DMS53 treated with DMSO at 0.1 percent for 48 hours (cell line): ENCODE measurements at regions not wholly inside any gene's neighbourhood (a gene's known extent, or its start where the extent isn't known, plus 50 kb on each side); places are given as distances from the start of the nearest gene placed in this dataset.

Experiments used
- DNase-seq: peaks from one replicate; lab custom pipeline; 2025; ENCODE audit not compliant: unreplicated experiment; lab: John Stamatoyannopoulos, UW

DNA sequence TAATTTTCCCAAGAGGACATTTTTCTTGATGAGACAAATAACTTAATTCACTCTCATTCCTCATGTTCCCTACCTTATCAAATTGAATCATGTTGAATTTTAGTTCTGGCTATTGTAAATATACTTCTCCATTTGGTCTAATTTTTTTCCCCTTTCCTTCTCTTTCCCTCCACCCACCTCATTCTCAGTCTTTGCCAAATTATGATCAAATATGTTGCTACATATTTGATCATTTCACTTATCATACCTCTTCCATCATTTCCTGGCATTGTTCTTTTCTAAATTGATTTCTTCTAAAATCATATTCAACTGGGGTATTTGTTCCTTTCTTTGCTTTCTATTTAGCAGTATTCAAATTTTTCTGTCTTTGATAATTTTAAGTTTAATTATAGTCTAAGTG, 52.3 kb downstream of the HDGFL1 start:
- no peak for DNase-seq

DNA sequence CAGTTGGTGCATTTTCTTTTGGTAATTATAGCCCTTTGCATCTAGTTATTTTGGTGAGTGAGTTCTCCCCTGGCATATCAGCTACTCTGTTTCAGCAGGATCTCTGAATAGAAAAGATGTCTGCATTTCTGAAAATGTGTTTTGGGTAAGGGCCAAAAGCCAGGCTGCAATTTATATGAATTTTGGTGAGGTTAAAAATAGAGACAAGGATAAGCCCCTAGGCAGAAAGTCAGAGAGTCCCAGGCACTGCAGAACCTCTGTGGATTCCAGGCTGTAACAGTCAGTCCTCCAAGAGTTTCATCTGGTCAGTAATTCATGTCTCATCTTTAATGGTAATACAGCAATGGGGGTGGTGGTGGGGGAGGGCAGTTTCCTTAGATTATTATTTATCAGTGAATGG, 53.0 kb downstream of the HDGFL1 start:
- DNase-seq, result no peak

DNA sequence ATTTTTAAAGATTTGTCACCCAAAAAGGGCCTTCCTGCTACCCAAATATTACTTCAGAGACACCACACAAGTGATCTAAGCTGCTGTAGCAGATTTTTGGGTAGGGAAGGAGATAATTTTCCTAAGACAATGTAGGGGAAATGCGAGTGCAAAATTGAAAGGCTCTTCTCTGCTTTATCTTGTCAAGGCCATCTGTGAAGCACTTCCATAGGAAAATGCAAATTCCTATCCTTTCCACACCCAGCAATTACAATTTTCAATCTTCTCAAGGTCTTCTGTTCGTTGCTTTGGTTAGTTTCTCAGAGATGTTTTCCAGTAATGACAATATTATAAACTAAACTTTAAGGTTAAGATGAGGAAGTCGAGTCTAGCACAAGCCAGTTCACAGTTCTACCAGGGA, 53.4 kb downstream of the HDGFL1 start:
- no peak for DNase-seq

DNA sequence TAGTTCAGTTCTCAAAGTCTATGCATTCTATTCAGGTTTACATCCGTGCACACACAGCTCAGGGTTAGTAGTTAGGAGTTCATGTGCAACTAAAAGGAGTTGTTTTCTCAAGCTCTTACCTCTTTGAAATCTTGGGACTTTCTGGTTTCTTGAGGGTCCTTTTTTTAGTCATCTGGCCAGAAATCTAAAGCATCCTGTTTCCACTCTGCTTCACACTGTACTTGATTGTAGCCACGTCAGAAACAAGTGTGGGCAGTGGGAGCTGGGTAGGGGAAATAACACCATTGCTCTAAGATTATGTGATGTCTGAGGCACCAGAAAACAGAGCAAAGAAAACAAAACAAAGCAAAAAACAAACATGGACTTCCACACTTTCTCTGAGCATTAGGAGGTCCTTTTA, 58.3 kb downstream of the HDGFL1 start:
- DNase-seq, result no peak

DNA sequence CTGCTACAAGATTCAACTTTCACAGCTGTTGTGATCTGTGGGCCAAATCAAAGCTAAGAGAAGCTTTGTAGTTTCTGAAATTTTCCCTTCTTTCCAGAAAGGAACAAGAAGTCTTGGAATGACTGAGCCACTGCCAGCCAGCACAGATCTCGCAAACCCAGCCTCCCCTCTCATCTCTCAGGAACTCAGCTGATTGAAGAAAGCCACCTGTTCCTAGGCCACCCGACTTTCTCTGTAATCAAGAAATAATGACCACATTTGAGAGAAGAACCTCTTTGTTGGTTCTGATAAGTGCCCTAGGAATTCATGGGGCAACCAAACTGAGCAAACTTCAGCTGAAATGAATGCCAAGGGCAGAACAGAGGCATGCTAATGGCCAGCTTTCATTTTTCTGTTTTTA, 61.7 kb downstream of the HDGFL1 start:
- no peak for DNase-seq

DNA sequence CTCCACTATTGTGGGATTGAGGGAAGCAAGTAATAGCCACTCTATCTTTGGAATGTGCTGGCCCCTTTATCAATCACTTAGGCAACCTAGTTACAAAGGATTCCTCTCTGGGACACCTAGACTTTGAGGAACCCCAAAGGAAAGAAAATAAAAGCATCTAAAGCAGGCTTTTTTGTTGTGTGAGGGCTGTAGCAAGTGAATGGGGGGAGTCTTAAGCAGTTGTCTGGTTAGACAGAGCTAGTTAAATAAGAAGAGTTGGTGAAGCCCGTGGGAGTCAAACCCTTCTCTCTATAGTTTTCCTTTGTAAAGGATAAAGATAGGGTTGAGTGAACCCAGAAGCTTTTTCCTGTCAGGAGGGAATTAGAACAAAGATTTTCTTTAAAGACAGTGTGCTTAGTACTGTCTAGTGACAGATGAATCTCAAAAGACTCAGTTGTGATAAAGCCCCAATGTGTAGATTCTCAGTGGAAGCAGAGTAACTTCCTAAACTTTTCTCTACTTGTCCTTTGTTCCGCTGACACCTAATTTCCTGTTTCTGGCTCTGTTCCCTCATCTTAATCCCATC, 63.3 kb downstream of the HDGFL1 start:
- DNase-seq, result no peak

DNA sequence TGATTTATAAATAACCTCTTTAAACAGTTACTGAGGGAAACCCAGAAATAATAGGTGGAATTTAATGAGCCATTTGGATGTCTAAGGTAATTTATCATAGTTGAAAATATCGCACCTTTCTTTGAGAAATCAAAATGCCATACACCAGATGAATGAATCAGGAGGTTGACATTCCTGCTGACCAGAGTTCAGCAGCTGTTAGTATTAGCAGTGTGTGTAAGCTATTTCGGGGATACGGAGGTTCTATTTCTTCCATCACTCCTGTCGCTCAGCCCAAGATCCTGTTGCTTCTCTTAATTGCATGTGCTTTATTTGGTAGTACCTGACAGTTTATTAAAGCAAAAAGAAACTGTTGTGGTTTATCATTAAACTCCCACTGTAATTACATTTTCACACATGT, 67.1 kb downstream of the HDGFL1 start:
- DNase-seq, result no peak

DNA sequence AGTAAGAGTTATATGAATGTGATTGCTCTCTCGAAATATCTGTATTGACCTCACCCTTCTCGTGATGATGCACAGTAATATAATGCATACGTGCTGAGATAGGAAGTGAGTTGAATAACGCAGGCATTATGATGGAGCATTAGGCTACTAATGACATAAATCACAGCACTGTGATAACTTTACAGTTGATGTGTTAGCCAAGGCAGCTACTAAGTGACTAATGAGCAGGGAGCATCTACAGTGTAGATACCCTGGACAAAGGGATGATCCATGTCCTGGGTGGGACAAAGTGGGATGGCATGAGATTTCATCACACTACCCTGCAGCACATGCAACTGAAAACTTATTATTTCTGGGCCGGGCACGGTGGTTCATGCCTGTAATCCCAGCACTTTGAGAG, 68.4 kb downstream of the HDGFL1 start:
- no peak for DNase-seq

DNA sequence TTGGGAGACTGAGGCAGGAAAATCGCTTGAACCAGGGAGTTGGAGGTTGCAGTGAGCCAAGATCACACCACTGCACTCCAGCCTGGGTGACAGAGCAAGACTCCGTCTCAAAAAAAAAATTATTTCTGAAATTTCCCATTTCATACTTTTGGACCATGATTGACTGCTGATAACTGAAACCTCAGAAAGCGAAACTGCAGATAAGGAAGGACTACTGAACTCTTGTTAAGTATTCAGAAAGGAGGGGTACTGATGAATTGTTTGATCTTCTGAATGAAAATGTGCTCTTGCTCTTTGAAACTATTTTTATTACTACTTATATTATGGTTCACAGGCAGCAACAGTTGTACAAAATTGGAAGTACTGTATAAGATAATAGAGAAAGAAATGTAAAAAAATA, 69.0 kb downstream of the HDGFL1 start:
- DNase-seq, result no peak

DNA sequence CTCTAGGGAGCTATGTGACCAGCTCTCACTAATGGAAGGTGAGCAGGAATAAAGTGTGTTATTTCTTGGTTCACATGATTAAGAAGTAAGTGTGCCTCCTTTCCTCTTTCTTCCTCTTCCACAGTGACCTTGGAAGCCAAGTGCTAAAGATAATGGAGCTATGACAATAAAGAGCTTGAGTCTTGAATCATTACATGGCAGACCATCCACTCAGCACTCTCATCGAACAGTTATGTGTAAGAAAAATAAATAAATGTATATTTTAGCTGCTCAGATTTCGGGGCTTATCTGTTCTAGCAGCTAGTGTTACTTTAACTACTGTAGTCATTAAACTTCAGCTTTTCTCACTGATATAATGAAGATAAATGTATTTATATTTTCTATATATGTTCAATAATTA, 72.9 kb downstream of the HDGFL1 start:
- no peak for DNase-seq

DNA sequence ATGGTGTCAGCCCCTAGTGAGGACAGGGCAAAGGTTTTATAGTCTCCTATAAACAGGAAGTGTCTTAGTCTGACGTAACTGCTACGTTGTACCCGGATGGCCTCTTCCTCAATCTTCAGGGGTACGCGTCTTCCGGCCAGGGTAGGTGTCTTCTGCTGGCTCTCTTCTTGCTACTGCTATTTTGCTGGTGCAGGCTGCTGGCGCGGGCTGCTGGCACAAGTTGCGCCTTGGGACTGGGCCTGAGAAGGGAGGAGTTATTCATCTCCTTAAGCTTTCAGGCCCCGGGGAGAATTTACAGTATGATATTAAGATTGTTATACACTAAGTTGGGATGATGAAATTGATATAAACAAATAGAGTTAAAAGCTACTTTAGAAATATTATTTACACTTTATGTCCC, 74.4 kb downstream of the HDGFL1 start:
- DNase-seq, result no peak

DNA sequence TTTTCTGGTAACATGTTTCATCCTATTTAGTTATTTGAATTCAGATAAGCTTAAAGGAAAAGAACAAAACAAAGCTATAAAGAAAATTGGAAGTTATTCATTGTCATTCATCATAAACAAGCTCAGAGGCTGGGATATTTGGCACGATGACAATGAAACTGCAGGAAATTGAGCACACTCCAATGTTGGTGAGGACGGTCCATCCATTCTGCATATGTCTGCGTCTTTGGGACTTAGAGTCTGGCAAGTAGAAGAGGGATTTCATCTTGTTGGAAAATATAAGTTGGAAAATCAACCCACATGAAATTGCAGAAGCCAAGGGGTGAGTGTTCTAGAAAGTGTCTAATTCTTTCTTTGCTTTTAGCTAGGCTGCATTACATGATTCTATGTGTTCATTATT, 78.4 kb downstream of the HDGFL1 start:
- no peak for DNase-seq

DNA sequence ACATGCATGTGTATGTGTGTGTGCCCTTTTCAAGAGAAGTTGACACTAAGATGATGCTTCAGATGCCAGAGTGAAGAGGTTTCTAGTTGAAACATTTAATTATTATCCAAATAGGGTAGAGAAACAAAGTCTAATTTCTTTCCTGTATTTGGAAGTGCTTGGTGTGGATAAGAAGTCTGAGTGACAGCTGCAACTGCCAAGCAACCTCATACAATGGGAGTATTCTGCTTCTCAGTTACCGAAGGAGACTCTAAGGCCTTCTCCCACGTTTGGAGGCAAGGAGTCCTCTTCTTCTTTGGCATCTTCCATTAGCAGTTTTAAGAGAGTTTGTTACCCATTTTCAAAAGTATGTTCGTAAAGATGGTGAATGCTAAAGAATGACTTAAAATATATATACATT, 82.4 kb downstream of the HDGFL1 start:
- DNase-seq, result no peak

DNA sequence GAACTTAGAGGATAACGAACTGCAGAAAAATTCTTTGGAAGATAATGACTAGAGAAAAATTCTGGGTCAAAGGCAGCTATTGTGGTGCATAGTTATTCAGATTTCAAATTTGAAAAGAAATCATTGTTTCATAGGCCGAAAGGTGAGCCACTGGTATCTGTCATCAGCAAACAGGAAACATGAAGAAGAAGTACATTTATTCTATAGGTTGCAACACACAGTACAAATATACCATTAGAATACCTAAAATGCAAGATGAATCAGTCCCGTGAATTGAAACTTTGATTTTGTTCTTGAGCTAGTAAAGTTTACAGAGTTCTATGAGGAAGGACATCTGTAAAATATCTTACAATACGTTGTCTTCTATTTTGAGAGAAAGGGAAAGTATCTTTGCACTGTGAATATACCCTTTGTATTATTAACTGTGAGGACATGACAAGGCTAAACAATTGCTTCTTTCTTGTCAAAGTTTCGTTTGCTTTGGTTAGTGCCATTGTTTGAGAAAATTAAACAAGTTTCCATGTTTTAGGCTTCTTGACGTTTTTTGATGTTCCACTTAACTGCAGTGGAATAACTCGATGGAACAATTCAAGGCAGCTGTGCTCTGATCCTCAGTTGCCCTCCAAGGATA, 84.7 kb downstream of the HDGFL1 start:
- no peak for DNase-seq

DNA sequence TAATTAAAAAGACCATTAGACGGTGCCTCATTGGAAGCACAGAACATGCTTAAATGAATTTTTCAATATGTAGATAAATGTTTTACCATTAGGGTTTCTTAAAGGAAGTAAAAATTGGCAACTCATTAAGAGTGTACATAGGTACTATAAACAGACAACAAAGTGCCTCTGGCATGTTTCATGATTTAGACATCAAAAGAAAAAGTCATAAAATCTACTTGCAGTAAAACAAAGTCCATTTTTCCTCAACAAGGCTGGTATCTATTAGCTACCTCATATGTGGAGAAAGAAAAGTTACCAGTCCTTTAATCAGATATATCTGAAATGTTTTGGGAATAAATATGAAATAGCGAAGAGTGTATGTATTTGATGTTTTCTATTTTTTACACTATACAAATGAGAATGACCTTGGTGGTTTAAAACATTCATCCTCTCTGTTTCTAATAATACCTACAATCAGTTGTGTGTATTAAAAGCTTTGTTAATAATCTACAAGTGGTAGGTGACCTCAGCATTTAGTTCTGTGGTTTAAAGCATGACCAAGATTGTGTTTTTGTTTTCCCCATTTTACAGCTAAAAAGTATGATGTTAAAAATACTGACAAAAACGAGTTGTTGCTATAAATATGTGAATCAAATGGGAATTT, 87.5 kb downstream of the HDGFL1 start:
- no peak for DNase-seq

DNA sequence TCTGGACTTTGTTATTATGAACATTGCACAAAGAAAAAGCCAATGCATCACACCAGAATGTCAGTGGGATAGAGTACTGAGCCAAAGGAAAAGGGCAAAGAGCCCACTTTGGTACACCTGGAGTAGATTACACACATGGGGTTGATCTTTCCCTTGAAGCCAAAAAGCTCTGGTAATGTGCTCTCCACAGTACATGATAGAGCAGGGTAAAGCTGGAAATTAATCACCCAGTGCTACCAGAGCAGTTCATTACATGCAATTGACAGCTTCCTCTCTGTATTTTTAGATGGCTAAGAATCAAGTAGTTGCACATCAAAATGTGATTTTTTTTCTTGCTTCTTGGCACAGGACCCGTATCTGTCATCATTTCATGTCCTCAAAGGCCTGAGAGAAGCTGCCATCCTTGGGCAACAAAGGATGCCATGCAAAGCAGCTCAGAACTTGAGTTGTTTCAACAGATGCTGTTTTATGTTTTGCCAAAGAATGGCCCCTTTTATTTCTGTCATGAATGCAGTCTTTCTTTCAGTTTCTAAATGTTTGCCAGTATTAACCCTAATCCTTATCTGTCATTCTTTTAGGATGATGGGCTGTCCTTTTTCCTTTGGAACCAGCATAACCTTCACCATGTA, 88.1 kb downstream of the HDGFL1 start:
- DNase-seq, result no peak

DNA sequence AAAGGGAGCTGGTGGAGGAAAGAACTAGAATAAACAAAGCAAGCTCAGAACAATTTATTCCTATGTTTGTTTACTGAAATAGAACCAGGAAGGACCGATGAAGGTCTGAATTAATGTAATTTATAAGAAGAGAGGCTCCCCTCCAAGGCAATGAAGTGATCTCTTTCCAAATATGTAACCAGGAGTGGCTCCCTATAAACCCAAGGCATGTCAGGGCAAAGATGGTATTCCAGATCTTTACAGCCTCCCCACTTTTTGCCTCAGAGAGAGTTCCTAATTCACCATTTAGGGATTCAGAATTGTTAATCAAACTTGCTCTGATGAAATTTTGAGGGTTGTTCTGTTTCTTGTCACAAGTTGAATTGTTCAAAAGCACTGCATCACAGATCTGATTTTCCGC, 88.8 kb downstream of the HDGFL1 start:
- DNase-seq, result no peak

DNA sequence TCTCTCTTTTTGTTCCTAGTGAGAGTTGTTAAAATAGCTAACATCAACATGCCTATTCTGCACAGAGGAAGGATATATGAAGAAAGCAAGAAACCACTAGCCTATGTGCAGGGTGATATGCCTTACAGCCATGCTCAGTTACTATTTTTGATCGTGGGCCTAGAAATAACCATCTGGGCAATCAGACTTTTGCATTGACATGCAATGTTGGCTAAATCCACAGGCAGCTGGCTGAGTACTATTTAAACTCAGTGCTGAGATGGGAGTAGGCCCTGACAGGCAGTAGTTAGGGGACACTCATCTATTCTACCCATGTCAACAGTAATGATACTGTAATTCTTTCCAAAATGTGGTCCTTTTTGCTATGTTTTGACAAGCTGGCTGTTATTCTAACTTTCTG, 89.6 kb downstream of the HDGFL1 start:
- DNase-seq, result no peak

DNA sequence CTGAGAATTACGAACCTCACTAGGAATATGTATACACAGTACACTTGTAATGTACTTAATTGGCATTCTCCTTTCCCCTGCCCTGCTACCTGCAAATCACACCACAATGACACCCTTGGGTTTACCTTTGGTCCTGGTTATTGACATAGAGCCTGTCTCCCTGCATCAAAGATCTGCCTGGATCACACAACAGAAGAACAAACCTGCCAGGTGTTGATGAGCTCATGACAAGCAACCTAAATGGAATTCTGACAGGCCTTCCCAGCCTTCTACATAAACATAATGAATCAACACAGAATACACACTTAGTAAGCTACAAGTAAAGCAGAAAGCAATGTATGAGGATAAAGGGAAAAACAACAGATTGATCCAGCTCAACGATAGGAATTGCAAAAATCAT, 95.6 kb downstream of the HDGFL1 start:
- DNase-seq, result peak; percentile 84

DNA sequence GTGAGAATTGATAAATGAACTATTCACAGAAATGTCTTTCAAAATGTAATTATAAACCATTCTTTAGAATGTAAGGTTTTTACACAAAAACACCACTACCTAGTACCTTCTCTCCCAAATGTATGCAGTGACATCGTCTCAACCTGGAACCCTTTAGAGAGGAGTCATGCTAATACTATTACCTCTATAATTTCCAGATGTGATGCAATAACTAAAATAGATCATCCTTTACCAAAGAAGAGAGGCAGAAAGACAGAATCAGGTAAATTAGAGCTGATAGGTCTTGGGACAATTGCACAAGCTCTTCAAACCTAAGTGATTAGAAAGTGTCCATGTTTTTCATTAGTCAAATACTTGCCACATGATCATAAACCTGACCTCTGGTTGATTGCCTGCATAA, 96.7 kb downstream of the HDGFL1 start:
- DNase-seq, result no peak

DNA sequence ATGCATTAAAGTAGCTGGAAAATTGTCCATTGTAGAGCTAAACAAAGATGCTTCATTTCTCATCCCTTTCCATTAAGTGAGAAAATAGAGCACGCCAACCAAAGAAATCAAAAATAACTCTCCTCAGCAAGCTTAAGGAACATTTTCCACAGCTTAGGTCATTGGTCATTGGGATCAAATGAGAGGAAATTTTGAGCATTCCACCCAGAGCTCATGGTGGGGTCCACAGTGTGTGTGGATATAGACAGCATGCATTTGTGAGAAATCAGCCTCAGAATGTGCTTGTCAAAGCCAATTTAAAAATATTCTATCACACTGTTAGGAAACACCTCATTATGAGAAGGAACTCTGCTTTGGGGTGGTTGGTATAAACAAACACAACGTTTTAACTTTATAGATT, 97.2 kb downstream of the HDGFL1 start:
- no peak for DNase-seq

DNA sequence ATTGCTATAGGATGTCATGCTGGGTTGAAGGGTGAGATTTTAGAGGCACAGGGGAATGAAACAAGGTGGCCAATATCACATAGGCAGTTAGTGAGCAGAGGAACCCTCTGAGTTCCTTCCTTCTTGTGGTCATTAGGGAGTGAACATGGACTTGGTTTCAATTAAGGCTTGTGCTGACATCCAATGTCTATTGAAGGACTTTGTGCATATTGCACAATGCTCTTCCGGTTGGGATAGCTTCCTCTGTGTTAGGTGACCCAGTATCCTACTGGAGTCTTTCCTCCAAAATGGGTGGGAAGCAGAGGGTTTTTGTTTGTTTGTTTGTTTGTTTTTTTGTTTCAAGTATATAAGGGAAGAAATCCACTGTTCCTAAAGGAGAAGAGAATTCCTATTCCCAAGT, 98.5 kb downstream of the HDGFL1 start:
- no peak for DNase-seq

DNA sequence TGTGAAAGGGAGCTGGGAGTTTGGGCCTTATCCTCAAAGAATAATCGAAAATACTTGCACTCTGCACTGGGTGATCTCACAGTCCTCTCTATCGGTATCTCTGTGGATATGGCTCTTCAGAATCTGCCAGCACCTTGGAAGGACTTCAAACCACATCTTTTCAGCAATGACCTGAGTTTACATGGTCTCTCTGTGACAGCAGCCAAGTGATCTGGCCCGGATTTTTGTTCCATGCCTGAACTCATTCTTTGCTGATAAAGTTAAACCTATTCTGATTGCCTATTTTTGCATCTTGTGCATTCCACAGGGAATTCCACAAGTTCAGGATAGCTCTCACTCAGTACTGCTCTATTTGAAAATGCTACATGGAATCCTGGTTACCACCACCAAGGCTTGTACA, 98.9 kb downstream of the HDGFL1 start:
- no peak for DNase-seq
